Stimulated activated effector memory CD8-positive, alpha-beta T cell treated with anti-CD3 and anti-CD28 coated beads, Interleukin-12 subunit alpha, Interleukin-12 subunit beta, amount 100 ng/mL, for 72 hours (primary cell): ENCODE measurements at regions not wholly inside any gene's neighbourhood (a gene's known extent, or its start where the extent isn't known, plus 50 kb on each side); places are given as distances from the start of the nearest gene placed in this dataset.
"Not testable (repeated sequence)": the region's sequence is repeated elsewhere in the genome, so short reads cannot be mapped to it uniquely, and the experiment has no call there.

Experiments used
- ATAC-seq: fragments of 150-1000 bp; cut with Tn5 transposase; 2 replicates; pipeline ENCODE4 v1.10.0; 2021
- DNase-seq, 2 donors: peaks; one replicate each; pipeline ENCODE4 v3.0.0; 2021 to 2022; ENCODE audit warnings: low spot score in 2 of 2
- H3K27ac Mint-ChIP-seq: one replicate; pipeline ENCODE4 v1.8.0; 2022; ENCODE audit warnings: mild to moderate bottlenecking, mixed read lengths
- H3K36me3 Mint-ChIP-seq: one replicate; pipeline ENCODE4 v1.8.0; 2022; ENCODE audit warnings: mild to moderate bottlenecking, mixed read lengths
- H3K4me1 Mint-ChIP-seq: one replicate; pipeline ENCODE4 v1.8.0; 2022; ENCODE audit warnings: mixed read lengths
- H3K4me3 Mint-ChIP-seq: one replicate; pipeline ENCODE4 v1.8.0; 2022; ENCODE audit warnings: mild to moderate bottlenecking, mixed read lengths
- H3K9me3 Mint-ChIP-seq: one replicate; pipeline ENCODE4 v1.8.0; 2022; ENCODE audit warnings: mixed read lengths

DNA sequence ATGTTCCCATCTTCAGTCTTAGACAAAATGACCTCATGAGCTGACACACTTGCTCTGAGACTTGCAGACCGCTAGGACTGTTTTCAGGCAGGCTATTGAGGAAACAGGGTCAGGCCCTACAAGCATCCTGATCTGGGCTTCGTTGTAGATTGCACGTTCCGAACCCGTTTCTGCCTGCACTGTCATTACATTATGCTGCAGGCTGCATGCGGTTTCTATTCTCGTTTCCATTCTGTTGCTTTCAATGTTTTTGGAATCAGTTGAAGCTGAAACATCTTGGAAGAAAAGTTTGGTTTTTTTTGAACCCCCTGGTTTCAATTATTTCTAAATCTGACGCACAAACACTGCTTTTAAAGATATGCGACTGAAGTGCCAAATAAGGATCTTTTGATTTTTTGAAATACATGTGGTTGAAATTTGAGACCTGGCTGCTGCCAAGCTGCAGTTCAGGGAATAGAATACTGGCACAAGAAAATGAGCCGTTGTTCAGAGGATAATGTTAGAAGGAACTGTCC is 716.1 kb upstream of the INTU start:
- no peak overlapping the region for H3K4me3 Mint-ChIP-seq
- no peak overlapping the region for H3K27ac Mint-ChIP-seq
- peaks cover 27% of the 10 kb centered on the region for H3K9me3 Mint-ChIP-seq
- ATAC-seq (no peak), DNase-seq (no peak)
- no peaks in the 10 kb centered on the region for H3K36me3 Mint-ChIP-seq
- no peaks in the 10 kb centered on the region for H3K4me1 Mint-ChIP-seq

DNA sequence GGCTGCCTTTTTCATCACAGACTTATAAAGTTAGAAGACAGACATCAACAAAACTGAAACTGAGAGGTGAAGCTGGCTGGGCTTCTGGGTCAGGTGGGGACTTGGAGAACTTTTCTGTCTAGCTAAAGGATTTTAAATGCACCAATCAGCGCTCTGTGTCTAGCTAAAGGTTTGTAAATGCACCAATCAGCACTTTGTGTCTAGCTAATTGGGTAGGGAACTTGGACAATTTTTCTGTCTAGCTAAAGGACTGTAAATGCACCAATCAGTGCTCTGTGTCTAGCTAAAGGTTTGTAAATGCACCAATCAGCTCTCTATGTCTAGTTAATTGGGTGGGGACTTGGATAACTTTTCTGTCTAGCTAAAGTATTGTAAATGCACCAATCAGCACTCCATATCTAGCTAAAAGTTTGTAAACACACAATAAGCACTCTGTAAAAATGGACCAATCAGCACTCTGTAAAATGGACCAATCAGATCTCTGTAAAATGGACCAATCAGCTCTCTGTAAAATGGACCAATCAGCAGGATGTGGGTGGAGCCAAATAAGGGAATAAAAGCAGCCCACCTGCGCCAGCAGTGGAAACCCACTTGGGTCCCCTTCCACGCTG is 710.3 kb upstream of the INTU start:
- not testable (repeated sequence) for H3K4me3 Mint-ChIP-seq, ATAC-seq, DNase-seq, H3K4me1 Mint-ChIP-seq, H3K36me3 Mint-ChIP-seq, H3K27ac Mint-ChIP-seq
- peaks cover 16% of the 10 kb centered on the region for H3K9me3 Mint-ChIP-seq

DNA sequence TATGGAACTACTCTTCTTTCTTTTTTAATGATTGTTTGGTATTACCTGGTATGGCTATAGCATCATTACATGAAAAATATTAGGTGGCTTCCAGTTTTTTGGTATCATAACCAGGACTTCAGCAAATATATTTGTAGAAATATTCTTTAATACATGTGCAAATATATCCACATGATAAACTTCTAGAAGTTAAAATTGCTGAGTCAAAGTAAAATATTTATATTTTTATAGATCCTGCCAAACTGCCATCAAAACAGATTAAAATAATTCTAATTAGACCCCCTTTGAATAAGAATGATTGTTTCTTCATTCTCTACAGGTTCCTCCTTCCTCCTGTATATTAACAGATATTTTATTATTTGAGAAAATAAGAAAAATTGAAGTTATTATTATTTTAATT is 708.5 kb upstream of the INTU start:
- Mint-ChIP-seq H3K36me3 (no peaks in the 10 kb centered on the region), H3K27ac (no peak overlapping the region), H3K9me3 (peaks cover 5% of the 10 kb centered on the region), H3K4me3 (no peak overlapping the region), H3K4me1 (no peaks in the 10 kb centered on the region)
- no peak for DNase-seq
- no peak for ATAC-seq

DNA sequence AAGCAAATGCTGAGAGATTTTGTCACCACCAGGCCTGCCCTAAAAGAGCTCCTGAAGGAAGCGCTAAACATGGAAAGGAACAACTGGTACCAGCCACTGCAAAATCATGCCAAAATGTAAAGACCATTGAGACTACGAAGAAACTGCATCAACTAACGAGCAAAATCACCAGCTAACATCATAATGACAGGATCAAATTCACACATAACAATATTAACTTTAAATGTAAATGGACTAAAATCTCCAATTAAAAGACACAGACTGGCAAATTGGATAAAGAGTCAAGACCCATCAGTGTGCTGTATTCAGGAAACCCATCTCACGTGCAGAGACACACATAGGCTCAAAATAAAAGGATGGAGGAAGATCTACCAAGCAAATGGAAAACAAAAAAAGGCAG is 702.7 kb upstream of the INTU start:
- not testable (repeated sequence) for H3K27ac Mint-ChIP-seq, ATAC-seq, H3K9me3 Mint-ChIP-seq, H3K4me3 Mint-ChIP-seq, H3K36me3 Mint-ChIP-seq, DNase-seq, H3K4me1 Mint-ChIP-seq

DNA sequence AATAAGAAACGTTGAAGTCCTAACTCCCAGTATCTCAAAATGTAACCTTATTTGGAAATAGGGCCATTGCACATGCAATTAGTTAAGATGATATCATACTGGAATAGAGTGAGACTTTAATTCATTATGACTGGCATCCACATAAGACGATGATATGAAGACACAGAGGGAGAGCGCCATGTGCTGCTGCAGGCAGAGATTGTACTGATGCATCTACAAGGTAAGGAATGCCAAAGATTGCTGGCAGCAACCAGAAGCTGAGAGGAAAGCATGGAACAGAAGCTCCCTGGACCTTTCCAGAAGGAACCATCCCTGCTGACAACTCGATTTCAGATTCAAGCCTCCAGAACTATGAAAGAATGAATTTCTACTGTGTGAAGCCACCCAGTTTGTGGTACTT is 697.0 kb upstream of the INTU start:
- no peak overlapping the region for H3K4me3 Mint-ChIP-seq
- no peak overlapping the region for H3K27ac Mint-ChIP-seq
- ATAC-seq (no peak), DNase-seq (no peak)
- H3K36me3 Mint-ChIP-seq, result no peaks in the 10 kb centered on the region
- no peaks in the 10 kb centered on the region for H3K4me1 Mint-ChIP-seq
- peaks cover 9% of the 10 kb centered on the region for H3K9me3 Mint-ChIP-seq

DNA sequence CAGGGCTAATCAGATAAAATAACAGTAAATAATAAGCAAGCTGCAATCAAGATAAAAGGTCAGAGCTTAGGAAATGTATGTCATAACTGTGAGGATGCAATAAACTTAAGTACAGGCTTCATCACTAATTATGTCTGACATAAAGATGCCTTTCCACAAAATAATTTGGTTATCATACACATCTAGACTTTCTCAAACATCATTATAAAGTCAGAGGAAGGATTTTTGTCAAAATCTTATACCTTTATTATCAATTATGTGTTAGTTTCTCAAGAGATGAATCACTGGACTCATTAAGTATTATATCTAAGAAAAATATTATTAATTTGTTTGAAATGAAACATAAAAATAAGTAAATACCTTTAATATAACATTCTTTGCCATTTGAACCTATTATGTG is 695.4 kb upstream of the INTU start:
- ATAC-seq (no peak), DNase-seq (no peak)
- Mint-ChIP-seq H3K9me3 (peaks cover 12% of the 10 kb centered on the region), H3K4me1 (no peaks in the 10 kb centered on the region), H3K4me3 (no peak overlapping the region), H3K27ac (no peak overlapping the region), H3K36me3 (no peaks in the 10 kb centered on the region)

DNA sequence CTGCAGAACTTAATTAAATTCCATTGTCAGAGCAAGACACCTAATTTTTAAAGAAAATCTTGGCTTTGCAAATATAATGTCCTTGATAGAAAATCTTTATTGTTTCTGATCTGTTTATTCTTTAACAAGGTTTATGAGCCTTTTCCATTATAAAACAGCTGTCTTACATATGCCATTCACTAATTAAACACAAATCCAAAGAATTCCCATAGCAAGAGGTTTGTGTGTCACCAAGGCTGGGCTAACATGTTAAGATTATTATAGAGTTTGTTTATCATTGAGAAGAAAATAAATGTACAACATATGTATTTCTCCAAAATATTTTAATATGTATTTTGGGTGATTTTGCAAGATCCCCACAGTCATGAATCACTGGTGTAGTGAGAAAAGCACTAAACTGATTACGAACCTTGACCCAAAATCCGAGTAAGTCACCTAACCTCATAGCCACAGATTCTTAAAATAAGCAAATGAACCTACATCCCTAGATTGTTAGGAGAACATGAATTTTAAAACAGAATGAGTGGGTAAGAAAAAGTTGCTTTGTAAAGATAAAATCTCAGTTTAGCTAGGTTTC is 694.8 kb upstream of the INTU start:
- H3K9me3 Mint-ChIP-seq, result peaks cover 13% of the 10 kb centered on the region
- H3K36me3 Mint-ChIP-seq, result no peaks in the 10 kb centered on the region
- no peak overlapping the region for H3K27ac Mint-ChIP-seq
- ATAC-seq (no peak), DNase-seq (no peak)
- no peak overlapping the region for H3K4me3 Mint-ChIP-seq
- no peaks in the 10 kb centered on the region for H3K4me1 Mint-ChIP-seq

DNA sequence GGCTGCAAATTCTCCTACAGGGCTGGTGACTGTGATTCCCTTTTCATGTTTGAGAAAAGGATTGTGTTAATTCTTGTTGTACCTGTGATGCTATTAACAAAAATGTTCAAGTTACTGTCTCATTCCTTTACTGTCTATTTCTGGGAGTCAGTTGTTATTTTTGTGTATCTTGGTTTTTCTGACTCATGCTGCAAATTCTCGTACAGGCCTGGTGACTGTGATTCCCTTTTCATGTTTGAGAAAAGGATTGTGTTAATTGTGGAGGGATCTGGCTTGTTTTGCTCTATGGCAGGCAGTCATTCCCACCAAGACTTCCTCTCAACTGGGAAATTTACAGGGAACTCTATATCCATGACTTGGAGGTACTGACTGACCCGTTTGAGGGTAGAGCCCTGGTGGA is 693.4 kb upstream of the INTU start:
- peaks cover 13% of the 10 kb centered on the region for H3K9me3 Mint-ChIP-seq
- H3K4me1 Mint-ChIP-seq, result no peaks in the 10 kb centered on the region
- H3K27ac Mint-ChIP-seq, result no peak overlapping the region
- no peak overlapping the region for H3K4me3 Mint-ChIP-seq
- no peaks in the 10 kb centered on the region for H3K36me3 Mint-ChIP-seq
- ATAC-seq, result no peak
- no peak for DNase-seq

DNA sequence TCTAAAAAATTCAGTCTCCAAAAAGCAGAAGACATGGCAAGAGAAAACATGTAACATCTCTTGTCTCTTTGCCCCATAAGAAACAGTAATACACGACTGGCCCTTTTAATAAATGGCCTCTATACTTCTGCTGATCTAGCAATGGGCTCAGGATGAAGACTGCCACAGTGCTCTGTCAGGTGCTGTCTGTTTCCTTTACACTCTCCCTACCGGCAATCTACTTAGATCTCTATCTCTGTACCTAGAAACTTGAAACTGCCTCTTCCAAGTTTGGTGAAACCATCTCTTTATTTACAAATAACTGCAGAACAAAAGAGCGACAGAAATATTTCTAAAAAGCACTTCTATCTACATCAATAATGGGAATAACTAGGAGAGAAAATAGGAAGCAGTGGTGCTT is 685.2 kb upstream of the INTU start:
- no peaks in the 10 kb centered on the region for H3K36me3 Mint-ChIP-seq
- H3K4me3 Mint-ChIP-seq, result no peak overlapping the region
- H3K9me3 Mint-ChIP-seq, result peaks cover 6% of the 10 kb centered on the region
- DNase-seq, result no peak
- H3K4me1 Mint-ChIP-seq, result no peaks in the 10 kb centered on the region
- ATAC-seq, result no peak
- no peak overlapping the region for H3K27ac Mint-ChIP-seq

DNA sequence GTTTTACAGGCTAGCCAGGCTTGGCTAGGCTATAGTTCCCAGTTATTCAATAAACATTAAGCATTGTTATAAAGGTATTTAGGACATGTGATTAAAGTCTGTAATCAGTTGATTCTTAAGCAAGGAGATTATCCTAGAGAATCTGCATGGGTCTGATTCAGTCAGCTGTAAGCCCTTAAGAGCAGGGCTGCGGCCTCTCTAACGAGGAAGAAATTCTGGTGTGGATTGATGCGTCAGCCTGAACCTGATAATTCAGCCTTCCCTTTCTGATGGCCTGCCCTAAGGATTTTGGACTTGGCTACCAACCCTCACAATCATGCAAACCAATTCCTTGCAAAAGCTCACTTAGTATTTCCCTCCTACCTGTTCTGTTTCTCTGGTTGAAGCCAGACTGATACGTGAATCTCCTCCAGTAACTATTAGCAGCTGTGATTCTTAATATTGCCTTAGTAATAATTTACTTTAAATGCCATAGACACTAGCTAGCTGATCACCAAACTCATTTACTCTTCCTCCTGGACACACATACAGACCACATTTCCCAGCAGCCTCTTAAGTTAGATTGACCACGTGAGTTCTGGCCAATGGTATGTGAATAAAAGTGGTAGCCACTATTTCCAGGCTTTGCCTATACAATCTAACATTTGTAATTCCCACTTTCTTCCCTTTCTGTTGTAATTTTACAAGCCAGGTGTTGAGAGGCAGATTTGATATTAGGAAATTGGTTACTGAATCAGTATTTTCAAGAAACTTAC is 678.0 kb upstream of the INTU start:
- no peaks in the 10 kb centered on the region for H3K4me1 Mint-ChIP-seq
- ATAC-seq (no peak), DNase-seq (no peak)
- peaks cover 6% of the 10 kb centered on the region for H3K9me3 Mint-ChIP-seq
- no peak overlapping the region for H3K27ac Mint-ChIP-seq
- H3K36me3 Mint-ChIP-seq, result no peaks in the 10 kb centered on the region
- H3K4me3 Mint-ChIP-seq, result no peak overlapping the region

DNA sequence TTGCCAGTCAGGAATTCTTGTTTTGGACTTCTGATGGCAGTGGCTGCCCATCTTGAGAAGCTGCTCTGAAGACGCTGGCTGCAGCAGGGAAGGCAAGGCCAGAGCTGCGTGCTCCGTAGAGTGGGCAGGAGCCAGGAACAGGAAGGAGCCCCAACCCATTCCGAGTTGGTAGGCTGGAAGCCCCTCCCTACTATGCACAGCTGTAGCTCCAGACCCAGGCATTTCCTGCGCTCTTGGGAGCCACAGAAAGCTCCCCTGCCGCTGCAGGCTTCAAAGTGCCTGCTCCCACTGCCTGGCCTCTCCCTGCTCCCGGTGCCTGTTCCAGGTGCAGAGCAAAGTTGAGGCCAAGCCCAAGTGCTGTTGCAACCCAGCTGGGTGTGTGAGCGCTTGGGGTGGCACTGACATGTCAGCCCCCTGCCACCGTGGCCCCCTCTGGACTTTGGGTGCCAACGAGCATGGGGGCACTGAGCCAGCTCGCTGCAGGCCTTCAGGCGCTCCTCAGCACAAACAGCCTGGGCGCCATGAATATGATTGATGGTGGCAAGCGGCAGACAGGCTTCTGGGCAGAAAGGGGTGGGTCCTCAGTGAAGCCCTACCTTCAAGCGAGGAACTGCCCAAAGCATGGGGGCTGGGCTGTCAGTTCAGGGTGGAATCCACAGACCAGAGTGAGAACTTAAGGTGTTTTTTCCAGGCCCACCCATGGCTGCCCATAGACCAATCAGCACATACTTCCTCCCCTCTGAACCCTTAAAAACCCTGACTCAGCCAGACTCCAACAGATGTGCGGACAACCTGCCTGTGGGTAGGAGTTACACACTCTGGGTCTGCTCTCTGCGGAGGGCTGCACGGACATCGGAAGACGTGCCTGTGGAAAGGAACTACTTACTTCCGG is 677.2 kb upstream of the INTU start:
- ATAC-seq, result no peak
- H3K9me3 Mint-ChIP-seq, result peaks cover 5% of the 10 kb centered on the region
- no peaks in the 10 kb centered on the region for H3K36me3 Mint-ChIP-seq
- no peak for DNase-seq
- no peak overlapping the region for H3K4me3 Mint-ChIP-seq
- H3K27ac Mint-ChIP-seq, result no peak overlapping the region
- no peaks in the 10 kb centered on the region for H3K4me1 Mint-ChIP-seq

DNA sequence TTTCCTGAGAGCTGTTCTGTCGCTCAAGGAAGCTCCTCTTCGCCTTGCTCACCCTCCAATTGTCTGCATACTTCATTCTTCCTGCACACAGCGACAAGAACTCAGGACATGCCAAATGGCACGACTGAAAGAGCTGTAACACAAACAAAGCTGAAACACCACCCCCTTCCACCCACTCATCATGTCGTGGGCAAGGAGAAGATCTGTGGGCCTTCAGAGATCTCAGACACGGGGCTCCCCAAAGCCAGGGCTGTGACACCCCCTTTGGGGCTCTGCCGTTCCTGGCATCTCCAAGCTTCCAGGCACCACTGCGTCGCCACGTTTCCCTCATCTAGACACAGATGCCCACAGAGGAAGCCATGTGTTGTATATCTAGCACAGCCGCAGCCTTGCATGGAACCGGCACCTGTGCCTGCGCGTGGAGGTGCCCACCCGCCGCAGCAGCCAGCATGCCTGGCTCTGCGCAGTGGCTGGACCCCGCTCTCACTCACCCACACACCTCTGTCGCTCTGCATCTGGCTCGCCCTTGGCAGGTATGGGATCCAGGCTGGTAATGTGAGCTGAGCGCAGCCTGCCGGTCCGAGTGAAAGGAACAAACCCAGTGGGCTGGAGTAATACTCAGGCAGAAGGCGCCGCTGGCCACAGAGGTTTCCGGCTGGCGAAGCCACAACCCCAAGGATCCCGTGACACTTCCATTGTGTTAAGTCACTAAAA is 676.4 kb upstream of the INTU start:
- H3K27ac Mint-ChIP-seq, result no peak overlapping the region
- H3K4me3 Mint-ChIP-seq, result no peak overlapping the region
- H3K4me1 Mint-ChIP-seq, result no peaks in the 10 kb centered on the region
- DNase-seq (no peak), ATAC-seq (no peak)
- peaks cover 7% of the 10 kb centered on the region for H3K9me3 Mint-ChIP-seq
- no peaks in the 10 kb centered on the region for H3K36me3 Mint-ChIP-seq

DNA sequence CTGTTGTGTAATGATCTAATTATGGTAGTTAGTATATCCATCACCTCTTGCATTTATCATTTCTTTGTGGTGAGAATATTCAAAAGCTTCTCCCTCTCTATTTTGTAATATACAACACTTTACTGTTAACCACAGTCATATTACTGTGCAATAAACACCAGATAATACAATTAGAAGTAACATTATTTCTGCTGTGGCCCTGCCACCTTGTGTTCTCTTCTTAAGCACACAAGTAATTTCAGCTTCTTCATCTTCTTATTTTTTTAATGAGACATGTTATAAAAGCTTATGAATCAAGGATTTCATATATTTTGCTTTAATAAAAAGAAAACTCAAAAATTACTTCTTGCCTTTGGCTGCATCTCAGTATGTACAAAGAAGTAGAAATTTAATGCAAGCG is 675.2 kb upstream of the INTU start:
- H3K36me3 Mint-ChIP-seq, result no peaks in the 10 kb centered on the region
- peaks cover 7% of the 10 kb centered on the region for H3K9me3 Mint-ChIP-seq
- H3K27ac Mint-ChIP-seq, result no peak overlapping the region
- no peaks in the 10 kb centered on the region for H3K4me1 Mint-ChIP-seq
- no peak overlapping the region for H3K4me3 Mint-ChIP-seq
- DNase-seq, result no peak
- ATAC-seq, result no peak

DNA sequence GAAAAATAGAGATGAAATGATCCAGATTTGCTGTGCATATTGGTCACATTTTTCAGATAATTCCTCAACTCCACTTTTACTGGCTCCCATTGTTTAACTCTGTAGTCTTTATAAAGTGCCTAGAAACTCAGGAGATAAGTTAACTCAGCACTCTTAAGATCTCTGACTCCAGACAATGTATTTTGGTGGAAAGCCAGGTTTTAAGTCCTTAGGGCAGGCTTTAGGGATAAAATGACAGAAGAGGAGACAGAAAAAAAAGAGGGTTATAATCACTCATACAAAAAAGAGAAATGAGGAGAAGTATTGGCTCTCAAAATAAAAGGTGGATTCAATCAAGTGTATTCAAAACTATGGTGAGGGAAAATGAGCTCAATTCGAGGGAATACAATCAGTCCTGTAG is 674.8 kb upstream of the INTU start:
- H3K9me3 Mint-ChIP-seq, result peaks cover 7% of the 10 kb centered on the region
- no peak overlapping the region for H3K4me3 Mint-ChIP-seq
- ATAC-seq (no peak), DNase-seq (no peak)
- no peaks in the 10 kb centered on the region for H3K36me3 Mint-ChIP-seq
- H3K4me1 Mint-ChIP-seq, result no peaks in the 10 kb centered on the region
- no peak overlapping the region for H3K27ac Mint-ChIP-seq

DNA sequence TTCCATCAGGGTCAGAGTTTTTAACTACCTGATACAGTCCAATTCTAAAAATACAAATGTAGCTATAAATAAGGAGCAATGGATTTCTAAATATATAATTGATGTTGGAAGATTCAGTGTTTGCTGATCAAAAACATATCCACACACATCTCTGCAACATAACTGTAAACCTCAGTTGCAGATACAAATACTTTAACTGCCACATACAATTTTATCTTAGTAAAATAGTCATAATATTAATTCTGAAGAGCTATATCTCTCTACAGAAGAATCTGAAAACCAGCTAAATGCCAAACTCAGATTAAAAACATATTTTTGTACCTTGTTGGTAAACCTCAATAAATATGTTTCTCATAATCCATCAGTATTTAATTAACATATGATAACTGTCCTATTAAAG is 674.3 kb upstream of the INTU start:
- Mint-ChIP-seq H3K9me3 (peaks cover 7% of the 10 kb centered on the region), H3K27ac (no peak overlapping the region), H3K4me3 (no peak overlapping the region), H3K36me3 (no peaks in the 10 kb centered on the region), H3K4me1 (no peaks in the 10 kb centered on the region)
- ATAC-seq, result no peak
- DNase-seq, result no peak
